ENCODE measurements at regions not wholly inside any gene's neighbourhood (a gene's known extent, or its start where the extent isn't known, plus 50 kb on each side); places are given as distances from the start of the nearest gene placed in this dataset.

GRCh38 chr5:173721601-173722232 lies 105.3 kb upstream of the BOD1 start:
- H3K9me3 ChIP-seq (ENCODE audit: control insufficient read depth in 1 of 2, low read length in 2 of 2) = no peaks in the 10 kb centered on the region
- no peak overlapping the region for H3K4me3 ChIP-seq (ENCODE audit: low read depth in 1 of 2, low read length in 2 of 2)
- H3K36me3 ChIP-seq (ENCODE audit: control insufficient read depth in 1 of 2, insufficient read depth in 2 of 2, low read length in 2 of 2) = no peaks in the 10 kb centered on the region
- H3K4me1 ChIP-seq (ENCODE audit: control insufficient read depth in 1 of 2, insufficient read depth in 2 of 2, low read length in 2 of 2) = no peaks in the 10 kb centered on the region
- no peak overlapping the region for H3K27ac ChIP-seq (ENCODE audit: low read length)
- H3K27me3 ChIP-seq (ENCODE audit: low read depth, low read length) = no peaks in the 10 kb centered on the region

DNA sequence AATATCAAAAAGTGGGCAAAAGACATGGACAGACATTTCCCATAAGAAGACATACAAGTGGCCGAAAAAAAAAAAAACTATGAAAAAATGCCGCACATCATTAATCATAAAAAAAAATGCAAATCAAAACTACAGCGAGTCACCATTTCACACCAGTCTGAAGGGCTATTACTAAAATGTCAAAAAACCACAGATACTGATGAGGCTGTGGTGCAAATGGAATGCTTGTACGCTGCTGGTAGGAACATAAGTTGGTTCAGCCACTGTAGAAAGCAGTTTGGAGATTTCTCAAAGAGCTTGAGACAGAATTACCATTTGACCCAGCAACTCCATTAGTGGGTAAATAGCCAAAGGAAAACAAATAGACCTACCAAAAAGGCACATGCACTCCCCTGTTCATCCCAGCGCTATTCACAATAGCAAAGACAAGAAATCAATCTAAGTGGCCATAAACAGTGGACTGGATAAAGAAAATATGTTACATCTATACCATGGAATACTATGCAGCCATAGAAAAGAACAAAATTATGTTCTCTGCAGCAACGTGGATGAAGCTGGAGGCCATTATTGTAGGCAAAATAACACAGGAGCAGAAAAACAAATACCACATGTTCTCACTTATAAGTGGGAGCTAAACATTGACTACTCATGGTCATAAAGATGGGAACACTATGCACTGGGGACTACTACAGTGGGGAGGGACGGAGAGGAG lies 110.6 kb upstream of the BOD1 start:
- Histone ChIP-seq H3K27me3 (ENCODE audit: low read depth, low read length) (no peaks in the 10 kb centered on the region), H3K27ac (ENCODE audit: low read length) (no peak overlapping the region), H3K4me1 (ENCODE audit: control insufficient read depth in 1 of 2, insufficient read depth in 2 of 2, low read length in 2 of 2) (no peaks in the 10 kb centered on the region), H3K9me3 (ENCODE audit: control insufficient read depth in 1 of 2, low read length in 2 of 2) (no peaks in the 10 kb centered on the region), H3K36me3 (ENCODE audit: control insufficient read depth in 1 of 2, insufficient read depth in 2 of 2, low read length in 2 of 2) (no peaks in the 10 kb centered on the region), H3K4me3 (ENCODE audit: low read depth in 1 of 2, low read length in 2 of 2) (no peak overlapping the region)

DNA sequence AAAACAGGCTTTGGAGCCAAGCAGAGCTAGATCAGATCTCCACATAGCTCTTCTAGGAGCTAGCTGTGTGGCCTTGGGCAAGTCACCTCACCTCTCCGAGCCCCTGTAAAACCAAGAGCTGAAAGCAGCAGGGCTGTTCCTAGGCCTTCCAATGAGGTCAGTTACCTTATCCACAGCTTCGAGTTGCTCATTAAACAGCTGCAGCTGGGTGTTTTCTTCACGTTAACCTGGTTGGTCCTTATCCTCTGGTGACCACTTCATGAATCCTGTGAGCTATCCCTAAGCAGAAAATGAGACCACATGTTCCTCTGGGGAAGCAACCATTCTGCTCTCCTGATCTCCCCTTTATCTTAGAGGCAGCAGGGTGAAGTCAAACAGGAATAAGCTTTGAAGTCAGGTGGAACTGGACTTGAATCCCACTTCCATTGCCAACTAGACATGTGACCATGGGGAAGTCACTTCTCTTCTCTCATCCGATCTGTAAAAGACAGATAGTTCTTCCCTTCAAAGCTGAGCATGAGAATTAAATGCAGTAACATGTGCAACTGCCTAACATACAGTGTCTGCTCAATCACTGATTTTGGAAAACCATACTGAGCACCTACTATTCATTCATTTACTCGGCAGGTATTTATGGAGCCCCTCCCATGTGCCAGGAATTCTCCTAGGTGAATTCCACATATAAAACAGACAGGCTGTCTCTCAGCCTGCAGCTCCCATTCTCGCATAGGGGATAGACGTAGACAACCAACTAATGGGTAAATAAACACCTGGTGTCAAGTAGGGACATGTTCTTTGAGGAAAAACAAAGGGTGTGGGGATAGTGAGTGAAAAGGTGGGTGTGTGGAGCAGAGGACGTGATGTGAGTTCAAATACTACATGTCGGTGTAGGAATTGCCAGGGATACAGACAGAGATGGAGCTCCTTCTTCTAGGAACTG lies 111.7 kb upstream of the BOD1 start:
- Histone ChIP-seq H3K27ac (ENCODE audit: low read length) (no peak overlapping the region), H3K27me3 (ENCODE audit: low read depth, low read length) (no peaks in the 10 kb centered on the region), H3K36me3 (ENCODE audit: control insufficient read depth in 1 of 2, insufficient read depth in 2 of 2, low read length in 2 of 2) (no peaks in the 10 kb centered on the region), H3K4me1 (ENCODE audit: control insufficient read depth in 1 of 2, insufficient read depth in 2 of 2, low read length in 2 of 2) (no peaks in the 10 kb centered on the region), H3K4me3 (ENCODE audit: low read depth in 1 of 2, low read length in 2 of 2) (no peak overlapping the region), H3K9me3 (ENCODE audit: control insufficient read depth in 1 of 2, low read length in 2 of 2) (no peaks in the 10 kb centered on the region)

DNA sequence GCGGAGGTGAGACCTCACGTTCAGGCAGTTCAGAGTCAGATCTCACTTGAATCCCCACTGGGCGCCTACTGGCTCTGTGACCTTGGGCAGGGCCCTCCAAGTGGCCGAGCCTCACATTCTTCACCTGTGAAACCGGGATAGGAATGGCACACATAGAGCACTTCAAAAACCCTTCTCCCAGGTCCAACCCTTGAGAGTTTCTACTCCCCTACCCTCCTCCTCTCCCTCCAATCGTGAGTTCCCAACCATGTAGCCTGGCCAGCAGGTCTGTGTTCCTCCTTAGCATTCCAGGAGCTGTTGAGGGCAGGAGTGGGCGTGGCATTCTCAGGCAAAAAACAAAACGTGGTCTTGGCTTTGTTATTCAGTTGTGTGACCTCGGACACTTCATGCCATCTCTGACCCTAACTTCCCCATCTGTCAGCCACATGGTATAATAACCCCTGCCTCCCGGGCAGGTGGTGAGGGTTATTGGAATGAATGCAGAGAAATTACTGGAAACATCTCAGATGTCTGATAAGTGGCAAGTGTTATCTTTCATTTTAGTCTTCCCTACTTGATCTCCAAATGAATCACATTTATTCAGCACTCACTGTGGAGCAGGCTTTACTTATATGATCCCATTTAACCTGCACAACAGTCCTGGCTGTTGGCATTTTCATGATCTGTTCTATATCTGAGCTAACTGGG lies 112.8 kb upstream of the BOD1 start:
- H3K36me3 ChIP-seq (ENCODE audit: control insufficient read depth in 1 of 2, insufficient read depth in 2 of 2, low read length in 2 of 2) = no peaks in the 10 kb centered on the region
- H3K27me3 ChIP-seq (ENCODE audit: low read depth, low read length) = no peaks in the 10 kb centered on the region
- H3K4me3 ChIP-seq (ENCODE audit: low read depth in 1 of 2, low read length in 2 of 2) = no peak overlapping the region
- no peaks in the 10 kb centered on the region for H3K4me1 ChIP-seq (ENCODE audit: control insufficient read depth in 1 of 2, insufficient read depth in 2 of 2, low read length in 2 of 2)
- H3K9me3 ChIP-seq (ENCODE audit: control insufficient read depth in 1 of 2, low read length in 2 of 2) = no peaks in the 10 kb centered on the region
- H3K27ac ChIP-seq (ENCODE audit: low read length) = no peak overlapping the region

- H3K27ac ChIP-seq (ENCODE audit: low read length) = no peak overlapping the region
- H3K27me3 ChIP-seq (ENCODE audit: low read depth, low read length) = no peaks in the 10 kb centered on the region
- no peaks in the 10 kb centered on the region for H3K9me3 ChIP-seq (ENCODE audit: control insufficient read depth in 1 of 2, low read length in 2 of 2)
- H3K4me3 ChIP-seq (ENCODE audit: low read depth in 1 of 2, low read length in 2 of 2) = no peak overlapping the region
- H3K36me3 ChIP-seq (ENCODE audit: control insufficient read depth in 1 of 2, insufficient read depth in 2 of 2, low read length in 2 of 2) = no peaks in the 10 kb centered on the region
- no peaks in the 10 kb centered on the region for H3K4me1 ChIP-seq (ENCODE audit: control insufficient read depth in 1 of 2, insufficient read depth in 2 of 2, low read length in 2 of 2)
Measured at GRCh38 chr5:173730632-173731298, 114.3 kb upstream of the BOD1 start.

DNA sequence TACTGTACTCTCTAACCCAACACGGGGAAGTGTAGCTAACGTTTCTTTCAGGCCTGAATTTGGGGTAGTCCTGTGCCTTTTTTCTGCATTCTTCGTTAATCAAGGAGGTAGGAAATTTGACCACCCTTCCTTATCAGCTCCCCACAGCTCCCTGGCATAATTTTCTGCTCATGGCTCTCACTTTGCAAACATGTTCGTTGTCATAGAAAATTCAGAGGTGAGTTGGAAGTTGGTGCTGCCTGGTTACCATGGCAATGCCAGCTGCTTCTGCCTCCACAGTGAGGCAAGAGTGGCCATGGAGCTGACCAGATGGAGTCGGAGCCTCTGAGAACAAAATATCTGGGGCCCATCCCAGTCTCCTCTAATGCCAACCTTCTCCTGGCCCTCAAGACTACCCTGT lies 116.6 kb upstream of the BOD1 start:
- no peak overlapping the region for H3K4me3 ChIP-seq (ENCODE audit: low read depth in 1 of 2, low read length in 2 of 2)

GRCh38 chr5:173733425-173733824 lies 117.0 kb upstream of the BOD1 start:
- Histone ChIP-seq H3K36me3 (ENCODE audit: control insufficient read depth in 1 of 2, insufficient read depth in 2 of 2, low read length in 2 of 2) (no peaks in the 10 kb centered on the region), H3K9me3 (ENCODE audit: control insufficient read depth in 1 of 2, low read length in 2 of 2) (no peaks in the 10 kb centered on the region), H3K27ac (ENCODE audit: low read length) (no peak overlapping the region), H3K4me1 (ENCODE audit: control insufficient read depth in 1 of 2, insufficient read depth in 2 of 2, low read length in 2 of 2) (no peaks in the 10 kb centered on the region), H3K4me3 (ENCODE audit: low read depth in 1 of 2, low read length in 2 of 2) (no peak overlapping the region), H3K27me3 (ENCODE audit: low read depth, low read length) (no peaks in the 10 kb centered on the region)

More for the DNA sequence above, 116.6 kb upstream of the BOD1 start:
- Histone ChIP-seq H3K4me1 (ENCODE audit: control insufficient read depth in 1 of 2, insufficient read depth in 2 of 2, low read length in 2 of 2) (no peaks in the 10 kb centered on the region), H3K36me3 (ENCODE audit: control insufficient read depth in 1 of 2, insufficient read depth in 2 of 2, low read length in 2 of 2) (no peaks in the 10 kb centered on the region), H3K27ac (ENCODE audit: low read length) (no peak overlapping the region), H3K9me3 (ENCODE audit: control insufficient read depth in 1 of 2, low read length in 2 of 2) (no peaks in the 10 kb centered on the region), H3K27me3 (ENCODE audit: low read depth, low read length) (no peaks in the 10 kb centered on the region)

GRCh38 chr5:173733831-173734501 lies 117.5 kb upstream of the BOD1 start:
- no peaks in the 10 kb centered on the region for H3K27me3 ChIP-seq (ENCODE audit: low read depth, low read length)
- H3K36me3 ChIP-seq (ENCODE audit: control insufficient read depth in 1 of 2, insufficient read depth in 2 of 2, low read length in 2 of 2) = no peaks in the 10 kb centered on the region
- H3K9me3 ChIP-seq (ENCODE audit: control insufficient read depth in 1 of 2, low read length in 2 of 2) = no peaks in the 10 kb centered on the region
- H3K27ac ChIP-seq (ENCODE audit: low read length) = no peak overlapping the region
- H3K4me1 ChIP-seq (ENCODE audit: control insufficient read depth in 1 of 2, insufficient read depth in 2 of 2, low read length in 2 of 2) = no peaks in the 10 kb centered on the region
- H3K4me3 ChIP-seq (ENCODE audit: low read depth in 1 of 2, low read length in 2 of 2) = no peak overlapping the region

DNA sequence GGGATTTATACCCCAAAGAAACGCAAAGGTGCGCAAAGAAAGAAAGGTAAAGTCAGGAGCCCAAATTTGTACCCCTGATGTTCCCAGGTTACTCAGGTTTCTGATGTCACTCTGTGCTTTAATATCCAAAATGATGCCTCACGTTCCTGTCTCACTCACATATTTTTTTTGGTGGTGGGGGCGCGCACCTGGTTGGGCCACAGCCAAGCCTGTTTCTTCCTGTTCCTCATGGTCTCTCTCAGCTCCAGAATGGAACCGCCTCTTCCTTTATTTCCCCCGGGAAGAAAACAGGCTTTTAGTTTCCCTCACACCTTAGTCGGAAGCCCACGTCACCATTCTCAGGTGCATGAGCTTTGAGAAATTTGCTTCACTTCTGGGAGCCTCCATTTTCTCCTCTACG lies 118.3 kb upstream of the BOD1 start:
- no peaks in the 10 kb centered on the region for H3K9me3 ChIP-seq (ENCODE audit: control insufficient read depth in 1 of 2, low read length in 2 of 2)
- no peaks in the 10 kb centered on the region for H3K27me3 ChIP-seq (ENCODE audit: low read depth, low read length)
- no peaks in the 10 kb centered on the region for H3K36me3 ChIP-seq (ENCODE audit: control insufficient read depth in 1 of 2, insufficient read depth in 2 of 2, low read length in 2 of 2)
- no peak overlapping the region for H3K27ac ChIP-seq (ENCODE audit: low read length)
- H3K4me3 ChIP-seq (ENCODE audit: low read depth in 1 of 2, low read length in 2 of 2) = no peak overlapping the region
- H3K4me1 ChIP-seq (ENCODE audit: control insufficient read depth in 1 of 2, insufficient read depth in 2 of 2, low read length in 2 of 2) = no peaks in the 10 kb centered on the region

DNA sequence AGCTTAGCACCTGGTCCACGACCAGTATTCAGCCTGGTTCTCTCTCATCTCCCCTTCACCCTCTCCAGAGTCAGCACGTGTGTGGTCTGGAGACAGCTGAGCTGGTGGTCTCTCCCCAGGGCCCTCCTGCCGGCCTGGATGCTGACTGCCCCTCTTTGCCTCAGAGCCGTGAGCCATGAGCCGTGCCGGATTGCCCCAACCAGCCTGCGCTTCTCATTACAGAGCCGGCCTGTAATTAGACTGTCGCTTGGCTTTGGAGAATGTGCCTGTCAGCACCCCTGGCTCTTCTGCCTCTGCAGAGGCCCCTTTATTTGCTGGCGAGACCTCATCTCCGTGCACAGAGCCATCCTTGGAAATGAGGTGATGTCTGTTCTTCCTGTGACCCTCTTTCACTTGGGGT lies 118.7 kb upstream of the BOD1 start:
- Histone ChIP-seq H3K4me3 (ENCODE audit: low read depth in 1 of 2, low read length in 2 of 2) (no peak overlapping the region), H3K36me3 (ENCODE audit: control insufficient read depth in 1 of 2, insufficient read depth in 2 of 2, low read length in 2 of 2) (no peaks in the 10 kb centered on the region), H3K27ac (ENCODE audit: low read length) (no peak overlapping the region), H3K27me3 (ENCODE audit: low read depth, low read length) (no peaks in the 10 kb centered on the region), H3K9me3 (ENCODE audit: control insufficient read depth in 1 of 2, low read length in 2 of 2) (no peaks in the 10 kb centered on the region), H3K4me1 (ENCODE audit: control insufficient read depth in 1 of 2, insufficient read depth in 2 of 2, low read length in 2 of 2) (no peaks in the 10 kb centered on the region)

Data from muscle layer of duodenum (tissue), 2 donors.